HG02623 (cell line): ENCODE measurements at regions not wholly inside any gene's neighbourhood (a gene's known extent, or its start where the extent isn't known, plus 50 kb on each side); places are given as distances from the start of the nearest gene placed in this dataset.

Experiments used
- ATAC-seq: cut with Tn5 transposase; IDR thresholded peaks from one replicate; pipeline ENCODE4 v1.9.1; 2021; ENCODE audit warnings: moderate library complexity; ENCODE audit not compliant: unreplicated experiment

DNA sequence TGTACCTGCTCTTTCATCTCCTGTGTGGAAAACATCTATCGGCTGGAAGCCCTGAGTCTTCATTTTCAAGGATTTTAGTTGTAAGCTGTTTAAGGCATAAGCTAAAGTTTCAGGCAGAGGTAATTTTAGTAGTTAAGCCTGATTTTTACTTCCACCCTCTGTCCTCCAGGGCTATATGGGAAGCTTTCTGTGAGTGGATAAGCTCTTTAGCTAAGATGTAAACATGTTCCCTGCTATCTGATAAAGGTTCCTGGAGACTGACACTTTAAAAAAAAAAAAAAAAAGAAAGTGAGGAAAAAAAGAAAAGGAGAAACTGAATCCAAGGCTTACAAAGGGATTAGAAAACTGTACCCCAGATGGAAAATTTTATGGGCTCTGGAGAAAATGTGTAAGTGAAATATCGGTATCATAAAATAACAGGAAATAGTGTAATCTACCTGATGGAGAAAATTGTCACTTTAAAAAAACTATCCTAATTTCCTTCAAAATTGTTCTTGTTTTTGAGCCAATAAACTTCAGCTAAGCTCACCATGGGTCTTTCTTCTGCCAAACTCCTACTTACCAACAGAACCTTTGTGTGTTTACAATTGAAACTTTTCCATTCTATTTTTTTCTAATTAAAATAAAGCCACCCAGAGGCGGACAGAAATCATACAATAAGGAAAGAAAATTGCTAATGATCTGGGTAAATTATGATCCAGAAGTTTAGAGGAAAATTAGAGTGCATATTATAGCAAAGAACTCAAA is 180.5 kb downstream of the TGFB2 start:
- no peak for ATAC-seq

GRCh38 chr1:218526198-218526580 is 181.1 kb downstream of the TGFB2 start:
- ATAC-seq = no peak

DNA sequence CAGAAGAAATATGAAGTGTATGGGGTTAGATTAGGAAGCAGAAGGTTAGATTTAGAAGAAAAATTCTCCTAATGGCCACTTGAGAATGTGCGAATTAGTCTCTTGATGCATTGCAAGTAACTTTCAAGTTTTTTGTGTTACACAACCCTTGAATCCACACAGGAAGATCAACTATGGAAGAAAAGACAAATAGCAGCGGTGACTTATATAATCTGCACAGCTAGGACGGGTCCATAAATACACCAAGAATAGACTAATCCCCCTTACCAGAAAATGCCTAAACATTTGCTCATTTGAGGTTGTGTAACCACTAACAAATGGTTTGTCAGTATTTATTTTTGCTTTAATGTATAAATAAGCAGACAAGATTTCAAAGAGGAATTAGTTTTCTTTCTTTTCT is 182.6 kb downstream of the TGFB2 start:
- ATAC-seq = no peak

GRCh38 chr1:218529646-218530300 is 184.6 kb downstream of the TGFB2 start:
- no peak for ATAC-seq

- ATAC-seq = no peak
These were observed 186.8 kb downstream of the TGFB2 start for GRCh38 chr1:218531936-218532335.

DNA sequence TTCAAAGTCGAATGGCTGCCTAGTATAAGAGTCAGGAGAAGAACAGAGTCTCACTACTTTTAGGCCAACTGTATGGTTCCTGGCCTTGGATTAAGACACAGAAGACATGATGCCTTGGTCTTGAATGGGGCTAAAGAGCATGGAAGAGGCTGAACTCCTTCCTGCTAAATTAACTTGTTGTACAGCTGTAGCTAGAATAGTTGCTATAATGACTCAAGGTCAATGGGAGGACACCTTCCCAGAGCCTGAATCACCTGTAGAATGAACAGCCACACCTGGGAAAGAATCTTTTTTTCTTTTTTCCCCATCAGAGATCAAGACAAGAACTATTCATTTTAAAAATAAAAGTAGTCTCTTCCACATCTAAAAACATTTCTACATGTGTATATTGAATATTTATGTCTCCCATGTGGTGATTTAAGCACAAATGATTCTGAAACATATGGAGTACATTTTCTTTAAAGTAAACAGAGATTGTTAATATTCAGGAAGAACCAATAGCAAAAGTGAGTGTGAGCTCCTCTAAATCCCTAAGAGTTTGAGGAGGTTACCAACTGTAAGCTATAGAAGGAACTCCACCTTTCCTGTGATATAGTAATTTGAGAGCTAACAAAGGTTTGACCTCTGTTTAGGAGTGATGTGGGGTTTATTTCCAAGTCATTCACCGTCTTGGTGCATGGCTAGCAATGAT is 191.3 kb downstream of the TGFB2 start:
- ATAC-seq = no peak

DNA sequence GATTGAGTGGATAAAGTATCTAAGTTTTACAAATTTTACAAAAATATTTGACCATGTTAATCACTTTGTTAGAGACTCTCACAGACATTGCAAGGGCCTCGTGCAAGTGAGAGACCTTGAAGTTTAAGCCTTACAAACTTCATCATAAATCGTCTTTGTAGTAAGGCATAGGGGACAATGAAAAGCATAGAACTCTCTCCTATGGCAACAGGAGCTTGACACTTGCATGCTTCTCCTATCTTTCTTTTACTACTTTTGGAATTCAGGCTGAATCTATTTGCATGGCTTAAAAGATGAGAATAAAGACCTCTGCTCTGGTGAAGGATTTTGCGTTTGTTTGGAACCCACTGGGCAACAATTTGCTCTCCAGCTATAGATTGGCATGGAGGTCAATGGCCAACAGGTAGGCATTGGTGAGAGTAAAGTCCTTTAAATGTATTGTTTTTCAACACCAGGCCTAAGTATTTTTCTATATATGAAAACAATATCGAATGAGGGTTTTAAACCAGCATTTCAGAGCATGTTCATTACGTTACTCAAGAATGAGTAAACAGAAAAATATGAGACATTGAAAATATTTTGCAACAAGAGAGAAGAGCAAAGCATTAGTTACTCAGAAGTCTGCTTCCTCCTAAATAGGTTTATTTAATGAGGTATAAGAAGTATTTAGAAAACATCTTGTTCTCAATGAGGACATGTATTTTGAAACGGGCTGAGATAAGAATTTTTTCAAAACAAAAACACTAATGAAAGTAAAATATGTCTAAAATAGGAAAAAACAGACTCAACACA is 192.2 kb downstream of the TGFB2 start:
- ATAC-seq = no peak

GRCh38 chr1:218538341-218538740 is 193.2 kb downstream of the TGFB2 start:
- no peak for ATAC-seq

GRCh38 chr1:218546314-218546713 is 201.2 kb downstream of the TGFB2 start:
- ATAC-seq = no peak

DNA sequence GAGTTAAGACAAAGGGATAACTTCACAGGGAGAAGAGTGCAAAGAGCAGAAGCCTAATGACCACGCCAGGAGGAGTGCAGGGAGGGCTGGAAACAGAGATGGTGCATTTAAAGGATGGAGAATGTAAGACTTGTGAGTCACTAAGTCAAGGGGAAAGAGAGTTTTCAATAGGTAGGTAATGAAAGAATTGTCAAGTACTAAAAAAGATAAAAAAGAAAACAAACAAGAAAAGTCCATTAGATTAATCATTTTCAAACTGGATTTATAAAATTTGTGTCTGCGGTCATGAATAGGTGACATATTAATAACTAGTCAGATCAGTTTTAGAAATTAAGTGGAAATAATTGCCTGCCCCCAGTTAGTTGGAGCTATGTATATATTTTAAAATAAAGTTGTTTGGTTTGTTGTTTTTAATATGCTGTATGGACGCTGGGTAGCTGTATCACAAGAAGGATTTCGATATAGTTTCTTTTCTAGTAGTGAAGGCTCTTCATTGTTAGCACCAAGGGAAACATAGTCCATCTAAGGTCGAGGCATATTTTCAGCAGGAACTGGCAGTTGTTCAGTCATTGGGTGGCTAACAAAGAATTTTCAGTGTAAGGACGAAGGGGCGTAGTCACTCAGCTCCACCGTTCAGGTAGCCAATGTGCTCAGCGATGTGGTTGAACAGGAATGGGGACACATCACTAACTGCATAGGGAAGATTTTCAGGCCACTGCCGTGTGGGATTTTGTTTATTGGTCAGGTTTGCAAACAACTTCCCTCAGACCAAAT is 203.0 kb downstream of the TGFB2 start:
- no peak for ATAC-seq

DNA sequence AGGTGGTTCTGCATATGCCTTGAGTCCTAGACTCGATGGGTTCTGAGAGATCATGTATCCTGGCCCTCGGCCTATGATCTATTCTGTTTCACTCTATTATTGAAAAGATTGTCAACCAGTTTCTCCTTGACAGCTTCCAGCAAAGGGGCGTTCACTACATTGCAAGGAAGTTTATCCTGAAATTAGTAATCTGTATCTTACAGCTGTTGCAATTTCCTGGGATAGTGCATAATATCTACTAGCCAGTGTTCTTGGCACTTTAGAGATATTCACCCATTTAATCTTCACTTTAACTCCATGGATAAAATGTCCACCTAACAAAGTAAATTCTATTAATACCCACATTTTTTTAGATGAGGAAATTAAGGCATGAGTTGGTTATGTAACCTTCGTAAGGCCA is 203.6 kb downstream of the TGFB2 start:
- no peak for ATAC-seq

DNA sequence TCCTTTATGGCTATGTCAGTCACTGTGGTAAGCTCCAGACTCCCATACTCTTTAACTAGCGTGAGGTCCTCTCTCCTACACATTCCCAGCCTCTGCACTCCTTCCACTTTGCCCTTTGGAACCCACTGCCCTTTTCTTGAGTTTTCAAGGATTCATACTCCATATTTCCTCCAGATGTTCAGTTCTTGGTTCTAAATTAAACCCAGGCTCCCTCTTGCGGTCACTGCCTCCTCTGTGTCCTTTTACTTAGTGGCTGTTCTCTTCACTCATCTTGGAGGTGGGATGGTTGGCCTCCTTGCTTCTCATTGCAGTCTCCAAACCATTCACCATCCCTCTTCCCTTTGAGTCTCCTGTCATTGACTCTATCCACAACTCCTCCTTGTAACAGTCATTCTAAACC is 208.1 kb downstream of the TGFB2 start:
- no peak for ATAC-seq

DNA sequence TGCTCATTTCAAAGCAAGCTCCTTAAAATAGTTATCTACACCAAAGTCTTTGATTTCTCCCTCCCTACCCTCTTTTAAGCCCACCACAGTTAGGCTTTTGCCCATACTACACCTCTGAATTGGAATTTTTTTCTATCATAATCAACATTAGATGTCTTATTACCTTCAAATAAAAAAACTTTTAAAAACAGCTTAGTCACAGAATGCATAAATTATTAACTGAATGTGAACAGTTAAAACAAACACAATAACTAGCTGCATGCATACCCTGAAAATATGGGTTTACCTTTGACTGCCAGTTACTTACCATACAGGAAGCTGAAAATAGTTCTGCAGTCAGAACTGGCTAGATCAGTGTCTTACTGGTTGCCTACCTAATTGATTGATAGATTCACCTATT is 210.9 kb downstream of the TGFB2 start:
- no peak for ATAC-seq

DNA sequence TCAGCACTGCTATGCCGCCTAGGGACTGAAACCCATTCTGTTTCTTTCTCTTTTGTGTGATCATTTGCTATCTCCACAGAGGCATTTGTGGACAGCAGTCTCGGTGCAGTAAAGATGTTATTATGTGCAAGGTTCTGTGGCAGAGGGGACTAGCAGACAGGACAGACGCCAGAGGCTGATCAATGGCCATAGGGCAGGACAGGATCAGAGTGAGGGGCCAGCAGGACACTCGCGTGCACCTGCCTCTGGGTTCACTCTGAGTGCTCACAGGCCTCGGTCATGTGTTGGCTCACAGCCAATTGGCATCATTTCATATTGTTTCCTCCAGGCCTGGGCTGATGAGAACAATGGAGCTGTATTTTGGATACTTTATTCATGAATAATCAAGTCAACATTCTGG is 212.6 kb downstream of the TGFB2 start:
- ATAC-seq = no peak

DNA sequence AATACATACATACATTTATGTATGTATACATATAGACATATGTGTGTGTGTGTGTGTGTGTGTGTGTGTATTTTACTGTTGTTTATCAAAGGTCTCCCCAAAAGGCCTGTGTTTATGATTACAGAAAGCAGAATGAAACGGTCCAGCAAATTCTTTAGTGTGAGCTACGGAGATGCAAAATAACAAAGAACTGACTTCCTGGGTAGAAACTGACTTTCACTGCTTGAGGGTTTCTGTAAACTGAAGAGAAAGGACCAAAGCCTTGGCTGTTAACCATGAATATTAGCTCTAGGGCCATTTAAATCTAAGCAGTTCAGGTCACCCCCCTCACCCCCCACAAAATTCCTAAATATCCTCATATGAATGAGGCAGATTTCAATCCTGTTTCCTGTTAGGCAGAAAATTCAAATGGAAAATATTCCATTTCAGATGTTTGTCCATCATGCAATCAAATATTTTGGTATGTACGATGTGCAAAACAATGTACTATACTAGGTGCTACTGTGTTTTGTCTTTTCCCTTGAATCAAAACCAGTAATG is 213.2 kb downstream of the TGFB2 start:
- no peak for ATAC-seq

- ATAC-seq = no peak
These were observed 220.2 kb downstream of the TGFB2 start for GRCh38 chr1:218565377-218565776.

GRCh38 chr1:218568962-218569550 is 223.9 kb downstream of the TGFB2 start:
- ATAC-seq = no peak

- ATAC-seq = no peak
These were observed 225.3 kb downstream of the TGFB2 start for GRCh38 chr1:218570456-218570855.

- no peak for ATAC-seq
These were observed 226.4 kb downstream of the TGFB2 start for GRCh38 chr1:218571491-218571890.

GRCh38 chr1:218572050-218572449 is 226.9 kb downstream of the TGFB2 start:
- no peak for ATAC-seq
